Trophoblast cell (in vitro differentiated cells and primary cell): ENCODE measurements at regions not wholly inside any gene's neighbourhood (a gene's known extent, or its start where the extent isn't known, plus 50 kb on each side); places are given as distances from the start of the nearest gene placed in this dataset.
"Not testable (repeated sequence)": the region's sequence is repeated elsewhere in the genome, so short reads cannot be mapped to it uniquely, and the experiment has no call there.

ENCODE experiments used
- DNase-seq, 2 donors: peaks; one replicate each; pipeline ENCODE4 v3.0.0-alpha.2; 2016
- H2AFZ ChIP-seq: 2 replicates; pipeline ENCODE4 v1.6.1; 2013; ENCODE audit warnings: low read length, moderate library complexity, mild to moderate bottlenecking; ENCODE audit not compliant: insufficient read depth, poor library complexity
- H2AK5ac ChIP-seq: 2 replicates; pipeline ENCODE4 v1.6.1; 2013; ENCODE audit warnings: mild to moderate bottlenecking, low read length
- H2BK120ac ChIP-seq: 2 replicates; pipeline ENCODE4 v1.6.1; 2013; ENCODE audit warnings: low read length, mild to moderate bottlenecking, moderate library complexity; ENCODE audit not compliant: insufficient read depth, poor library complexity
- H2BK12ac ChIP-seq: 2 replicates; pipeline ENCODE4 v1.6.1; 2013; ENCODE audit warnings: mild to moderate bottlenecking, low read length, moderate library complexity
- H2BK5ac ChIP-seq: 2 replicates; pipeline ENCODE4 v1.6.1; 2013; ENCODE audit warnings: low read length, low read depth, moderate library complexity, mild to moderate bottlenecking; ENCODE audit not compliant: poor library complexity
- H3K14ac ChIP-seq: 2 replicates; pipeline ENCODE4 v1.6.1; 2013; ENCODE audit warnings: mild to moderate bottlenecking, low read length
- H3K18ac ChIP-seq: 2 replicates; pipeline ENCODE4 v1.6.1; 2013; ENCODE audit warnings: mild to moderate bottlenecking, low read length
- H3K23ac ChIP-seq: 2 replicates; pipeline ENCODE4 v1.6.1; 2013; ENCODE audit warnings: low read length
- H3K27ac ChIP-seq: 2 replicates; pipeline ENCODE4 v1.5.1; 2013; ENCODE audit warnings: low read depth, mild to moderate bottlenecking, inconsistent platforms, low read length, moderate library complexity
- H3K27me3 ChIP-seq: 2 replicates; pipeline ENCODE4 v1.6.1; 2013; ENCODE audit warnings: inconsistent platforms, mild to moderate bottlenecking, low read length, moderate library complexity; ENCODE audit not compliant: insufficient read depth
- H3K36me3 ChIP-seq, 2 experiments: 1 replicate in 1 of 2; 2 replicates in 1 of 2; pipeline ENCODE4 v1.6.1; 2013; ENCODE audit warnings: low read length in 2 of 2, mild to moderate bottlenecking in 2 of 2, moderate library complexity in 1 of 2; ENCODE audit not compliant: insufficient read depth in 2 of 2, control insufficient read depth in 1 of 2
- H3K4ac ChIP-seq: 2 replicates; pipeline ENCODE4 v1.6.1; 2013; ENCODE audit warnings: low read depth, mild to moderate bottlenecking, low read length, moderate library complexity
- H3K4me1 ChIP-seq, 2 experiments: 1 replicate in 1 of 2; 2 replicates in 1 of 2; pipeline ENCODE4 v1.6.1; 2013; ENCODE audit warnings: low read length in 2 of 2, mild to moderate bottlenecking in 2 of 2, moderate library complexity in 1 of 2; ENCODE audit not compliant: insufficient read depth in 2 of 2, control insufficient read depth in 1 of 2
- H3K4me2 ChIP-seq: 2 replicates; pipeline ENCODE4 v1.6.1; 2013; ENCODE audit warnings: inconsistent platforms, mild to moderate bottlenecking, low read length, moderate library complexity
- H3K4me3 ChIP-seq: 2 replicates; pipeline ENCODE4 v1.5.1; 2013; ENCODE audit warnings: mild to moderate bottlenecking, low read depth, low read length, inconsistent platforms
- H3K79me1 ChIP-seq: one replicate; pipeline ENCODE4 v1.6.1; 2013; ENCODE audit warnings: low read length
- H3K79me2 ChIP-seq: 2 replicates; pipeline ENCODE4 v1.6.1; 2013; ENCODE audit warnings: low read length, mild to moderate bottlenecking; ENCODE audit not compliant: control insufficient read depth, insufficient read depth, poor library complexity
- H3K9ac ChIP-seq: 2 replicates; pipeline ENCODE4 v1.6.1; 2013; ENCODE audit warnings: mild to moderate bottlenecking, low read length
- H3K9me3 ChIP-seq: 2 replicates; pipeline ENCODE4 v1.6.1; 2013; ENCODE audit warnings: low read depth, mild to moderate bottlenecking, control low read depth, inconsistent platforms, low read length; ENCODE audit not compliant: insufficient read depth
- H4K12ac ChIP-seq: 2 replicates; pipeline ENCODE4 v1.6.1; 2013; ENCODE audit warnings: low read depth, mild to moderate bottlenecking, low read length, moderate library complexity
- H4K8ac ChIP-seq: 2 replicates; pipeline ENCODE4 v1.6.1; 2013; ENCODE audit warnings: low read depth, mild to moderate bottlenecking, low read length, moderate library complexity
- H4K91ac ChIP-seq: one replicate; pipeline ENCODE4 v1.6.1; 2013; ENCODE audit warnings: low read depth, mild to moderate bottlenecking, low read length, moderate library complexity
- WGBS: extraction: QIAGEN DNeasy Blood & Tissue Kit; methylation state at CpG from one replicate; pipeline ENCODE4 v1.1.7; 2013; ENCODE audit warnings: missing lambda C conversion rate; ENCODE audit not compliant: insufficient read length, insufficient coverage; ENCODE audit errors: extremely low coverage; 5-methylcytosine and 5-hydroxymethylcytosine counted together

DNA sequence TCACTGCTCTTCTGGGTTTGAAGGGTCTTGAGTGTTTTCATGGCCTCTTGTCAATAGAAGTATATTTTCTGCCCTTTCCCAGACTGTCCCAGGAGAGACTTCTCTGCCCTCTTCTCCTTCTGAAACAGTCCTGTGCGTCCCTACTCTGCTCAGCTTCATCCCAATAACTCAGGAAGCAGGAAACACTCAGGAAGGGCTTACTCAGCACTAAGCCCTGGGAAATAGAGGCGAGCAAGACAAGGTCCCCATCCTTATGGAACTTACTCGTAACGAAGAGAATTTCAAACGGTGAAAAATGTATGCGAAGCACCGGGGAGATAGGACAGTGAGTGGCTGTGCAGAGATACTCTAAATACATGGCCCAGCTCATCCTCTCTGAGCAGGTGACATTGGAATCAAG lies 52.8 kb upstream of the TFRC start:
- Histone ChIP-seq H4K8ac (no peak overlapping the region), H4K12ac (no peak overlapping the region), H3K4me1 (peaks cover 7 to 15% of the 10 kb centered on the region in 2 experiments), H3K4me2 (no peak overlapping the region), H3K18ac (no peak overlapping the region), H2BK120ac (no peak overlapping the region), H3K36me3 (no peaks in the 10 kb centered on the region), H2BK5ac (no peak overlapping the region), H3K79me1 (peaks cover 7% of the 10 kb centered on the region), H3K27me3 (no peaks in the 10 kb centered on the region), H3K9ac (no peak overlapping the region), H3K4me3 (no peak overlapping the region), H3K4ac (no peak overlapping the region), H4K91ac (no peak overlapping the region), H2AFZ (no peak overlapping the region), H2AK5ac (no peak overlapping the region), H3K27ac (no peak overlapping the region), H3K14ac (no peak overlapping the region), H2BK12ac (no peak overlapping the region), H3K23ac (no peak overlapping the region), H3K9me3 (no peaks in the 10 kb centered on the region), H3K79me2 (no peaks in the 10 kb centered on the region)
- DNase-seq, result no peak
- WGBS, result no CpG with 5 or more reads among the region's 7 CpGs

DNA sequence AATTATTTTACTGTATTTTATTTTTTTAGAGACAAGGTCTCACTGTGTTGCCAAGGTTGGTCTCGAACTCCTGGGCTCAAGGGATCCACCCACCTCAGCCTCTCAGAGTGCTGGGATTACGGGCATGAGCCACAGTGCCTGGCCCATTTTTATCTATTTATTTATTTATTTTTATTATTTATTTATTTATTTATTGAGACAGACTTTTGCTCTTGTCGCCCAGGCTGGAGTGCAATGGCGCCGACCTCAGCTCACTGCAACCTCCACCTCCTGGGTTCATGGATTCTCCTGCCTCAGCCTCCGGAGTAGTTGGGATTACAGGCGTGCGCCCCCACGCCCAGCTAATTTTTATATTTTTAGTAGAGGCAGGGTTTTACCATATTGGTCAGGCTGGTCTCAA lies 52.0 kb upstream of the TFRC start:
- H4K12ac ChIP-seq, H2BK12ac ChIP-seq, H3K14ac ChIP-seq, H4K91ac ChIP-seq, H2AK5ac ChIP-seq, H2BK5ac ChIP-seq, H3K4me3 ChIP-seq, H3K4ac ChIP-seq, H3K9me3 ChIP-seq, H3K9ac ChIP-seq, H3K18ac ChIP-seq, H3K4me2 ChIP-seq, H3K79me2 ChIP-seq, H4K8ac ChIP-seq, H3K23ac ChIP-seq, DNase-seq, H3K27ac ChIP-seq, H3K79me1 ChIP-seq, H2BK120ac ChIP-seq, H2AFZ ChIP-seq, H3K27me3 ChIP-seq, H3K36me3 ChIP-seq: not testable (repeated sequence)
- WGBS, result no CpG with 5 or more reads among the region's 9 CpGs
- H3K4me1 ChIP-seq, result peaks cover 7 to 12% of the 10 kb centered on the region in 2 experiments

DNA sequence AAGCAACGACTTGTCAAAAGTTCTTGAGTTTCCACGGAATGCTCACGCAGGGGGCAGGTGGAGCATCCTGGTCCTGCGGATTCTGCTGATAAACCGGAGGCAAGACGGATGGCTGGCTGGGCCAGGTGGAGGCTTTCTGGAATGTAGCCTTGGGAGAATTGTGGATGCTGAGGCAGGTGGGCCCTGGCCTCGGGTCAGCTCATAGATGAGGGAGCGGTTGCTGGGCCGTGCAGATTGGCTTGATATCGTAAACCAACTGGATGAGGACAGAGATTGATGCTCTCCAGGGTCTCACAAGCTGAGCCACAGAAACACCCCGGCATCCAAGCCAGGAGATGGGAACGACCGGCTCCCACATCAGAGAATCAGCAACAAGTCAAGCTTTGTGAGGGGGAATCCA lies 50.0 kb upstream of the TFRC start:
- H3K23ac ChIP-seq, result no peak overlapping the region
- H3K4ac ChIP-seq, result no peak overlapping the region
- H3K18ac ChIP-seq, result no peak overlapping the region
- no peaks in the 10 kb centered on the region for H3K27me3 ChIP-seq
- H4K8ac ChIP-seq, result no peak overlapping the region
- H3K9me3 ChIP-seq, result no peaks in the 10 kb centered on the region
- peaks cover 15% of the 10 kb centered on the region for H3K79me1 ChIP-seq
- no peak overlapping the region for H2BK5ac ChIP-seq
- H3K9ac ChIP-seq, result no peak overlapping the region
- no peak overlapping the region for H3K4me3 ChIP-seq
- H3K27ac ChIP-seq, result no peak overlapping the region
- H3K4me2 ChIP-seq, result no peak overlapping the region
- no CpG with 5 or more reads among the region's 13 CpGs for WGBS
- H4K12ac ChIP-seq, result no peak overlapping the region
- H3K4me1 ChIP-seq, result peaks cover 19 to 21% of the 10 kb centered on the region in 2 experiments
- H3K14ac ChIP-seq, result no peak overlapping the region
- peaks cover 2% of the 10 kb centered on the region for H3K79me2 ChIP-seq
- no peak overlapping the region for H2AFZ ChIP-seq
- no peak for DNase-seq
- no peak overlapping the region for H2AK5ac ChIP-seq
- H4K91ac ChIP-seq, result no peak overlapping the region
- H3K36me3 ChIP-seq, result no peaks in the 10 kb centered on the region
- H2BK12ac ChIP-seq, result no peak overlapping the region
- H2BK120ac ChIP-seq, result no peak overlapping the region
